GM12878 (cell line): ENCODE measurements at regions not wholly inside any gene's neighbourhood (a gene's known extent, or its start where the extent isn't known, plus 50 kb on each side); places are given as distances from the start of the nearest gene placed in this dataset.

ENCODE experiments used
- ATAC-seq: fragments of 200-7000 bp; cut with Tn5 transposase; 3 replicates; pipeline ENCODE4 v1.9.1; 2020; ENCODE audit warnings: mild to moderate bottlenecking, moderate library complexity
- BruUV-seq: library from RNA; stranded (reverse); fragments of 400-500 nt; replicated peaks from 2 replicates; lab custom pipeline; 2021; lab: Mats Ljungman, UMichigan
- CTCF ChIA-PET: fragments of 300-600 bp; sonication (Branson Sonifier 250); formaldehyde crosslinking; extraction: SDS; loops from one replicate; lab custom pipeline; 2021; ENCODE audit warnings: inconsistent platforms; lab: Yijun Ruan, JAX
- POLR2A ChIA-PET: fragments of 350-600 bp; formaldehyde crosslinking; extraction: SDS; loops from one replicate; lab custom pipeline; 2021; ENCODE audit warnings: inconsistent platforms; lab: Charles Lee
- RAD21 ChIA-PET: fragments of 300-600 bp; sonication (Branson Sonifier 250); formaldehyde crosslinking; loops from one replicate; lab custom pipeline; 2023; ENCODE audit warnings: antibody characterized with exemption; ENCODE audit not compliant: unreplicated experiment; lab: Charles Lee
- SMC1A ChIA-PET: fragments of 300-600 bp; sonication (Branson Sonifier 250); formaldehyde crosslinking; loops from one replicate; lab custom pipeline; 2023; ENCODE audit not compliant: unreplicated experiment, uncharacterized antibody; lab: Charles Lee
- DNase-seq: peaks from one replicate; pipeline ENCODE4 v3.0.0-alpha.2; 2011; ENCODE audit warnings: low read depth, low spot score
- FAIRE-seq: peaks from 3 replicates; lab custom pipeline; 2011; peaks lifted over from hg19 to GRCh38; lab: Jason Lieb, UNC
- H2AFZ ChIP-seq: 2 replicates; pipeline ENCODE4 v1.6.0; 2011; ENCODE audit warnings: low read depth, low read length, control low read depth; ENCODE audit not compliant: control insufficient read depth
- H3K27ac ChIP-seq: 2 replicates; pipeline ENCODE4 v1.5.1; 2011; ENCODE audit warnings: control low read depth; ENCODE audit not compliant: control insufficient read depth, insufficient read depth
- H3K27me3 ChIP-seq, 2 experiments: replicated peaks in 1 of 2; 2 replicates each; pipeline versions ENCODE4 v1.6.0 to v1.6.1; 2011; ENCODE audit warnings: low read length in 1 of 2; ENCODE audit not compliant: control insufficient read depth in 2 of 2, insufficient read depth in 2 of 2
- H3K36me3 ChIP-seq, 2 experiments: 2 replicates each; pipeline ENCODE4 v1.5.1; 2011; ENCODE audit warnings: low read length in 1 of 2; ENCODE audit not compliant: control insufficient read depth in 2 of 2, insufficient read depth in 2 of 2
- H3K4me1 ChIP-seq: 2 replicates; pipeline ENCODE4 v1.6.1; 2011; ENCODE audit warnings: mild to moderate bottlenecking, low read length, moderate library complexity, mixed read lengths; ENCODE audit not compliant: control insufficient read depth, insufficient read depth
- H3K4me2 ChIP-seq: 2 replicates; pipeline ENCODE4 v1.6.0; 2011; ENCODE audit warnings: control low read depth; ENCODE audit not compliant: control insufficient read depth, insufficient read depth
- H3K4me3 ChIP-seq: fragments of 200-600 bp; sonication (generic); 2 replicates; pipeline ENCODE4 v1.5.1; 2016
- H3K79me2 ChIP-seq: 2 replicates; pipeline ENCODE4 v1.6.0; 2011; ENCODE audit warnings: low read length; ENCODE audit not compliant: control insufficient read depth, insufficient read depth
- H3K9ac ChIP-seq: 2 replicates; pipeline ENCODE4 v1.8.0; 2011; ENCODE audit warnings: low read length, control low read depth, mixed read lengths; ENCODE audit not compliant: control insufficient read depth, insufficient read depth
- H3K9me3 ChIP-seq: replicated peaks from 3 replicates; pipeline ENCODE4 v1.5.1; 2011; ENCODE audit warnings: mild to moderate bottlenecking, low read length; ENCODE audit not compliant: control insufficient read depth, insufficient read depth
- H4K20me1 ChIP-seq: 2 replicates; pipeline ENCODE4 v1.6.0; 2011; ENCODE audit not compliant: control insufficient read depth, insufficient read depth
- CBX5 ChIP-seq: sonication (generic); IDR thresholded peaks from 2 replicates; pipeline ENCODE4 v1.6.1; 2016; ENCODE audit warnings: low read depth, moderate library complexity, mild to moderate bottlenecking, inconsistent platforms
- ESRRA ChIP-seq: IDR thresholded peaks from 2 replicates; pipeline ENCODE4 v1.6.1; 2012; ENCODE audit warnings: mild to moderate bottlenecking, low read length, improper control_type of control experiment
- ETV6 ChIP-seq, 2 experiments: fragments of 450-650 bp in 1 of 2; IDR thresholded peaks in 1 of 2; conservative IDR thresholded peaks in 1 of 2; 2 replicates each; pipeline ENCODE4 v1.6.1; 2014; ENCODE audit warnings: antibody characterized with exemption in 1 of 2, borderline replicate concordance in 1 of 2, low read depth in 1 of 2, mild to moderate bottlenecking in 1 of 2, moderate library complexity in 1 of 2
- IRF4 ChIP-seq: IDR thresholded peaks from 2 replicates; pipeline ENCODE4 v1.6.1; 2011; ENCODE audit warnings: low read depth, low read length
- MXI1 ChIP-seq: fragments of 150-350 bp; IDR thresholded peaks from 2 replicates; pipeline ENCODE4 v1.6.1; 2011; ENCODE audit warnings: low read depth, mild to moderate bottlenecking, inconsistent platforms, low read length, improper control_type of control experiment
- NBN ChIP-seq: fragments of 450-650 bp; IDR thresholded peaks from 2 replicates; pipeline ENCODE4 v1.6.1; 2016
- NFXL1 ChIP-seq: fragments of 450-650 bp; IDR thresholded peaks from 2 replicates; pipeline ENCODE4 v1.6.1; 2017; ENCODE audit warnings: antibody characterized with exemption, mild to moderate bottlenecking, borderline replicate concordance
- SIX5 ChIP-seq: IDR thresholded peaks from 2 replicates; pipeline ENCODE4 v1.6.1; 2011; ENCODE audit warnings: mild to moderate bottlenecking, low read depth, low read length, moderate library complexity; ENCODE audit not compliant: severe bottlenecking
- ZBTB40 ChIP-seq: fragments of 450-650 bp; IDR thresholded peaks from 2 replicates; pipeline ENCODE4 v1.6.1; 2016; ENCODE audit warnings: mild to moderate bottlenecking, moderate library complexity, borderline replicate concordance
- ZNF384 ChIP-seq: IDR thresholded peaks from 2 replicates; pipeline ENCODE4 v1.6.1; 2012; ENCODE audit warnings: low read depth, mild to moderate bottlenecking, low read length, improper control_type of control experiment, borderline replicate concordance
- WGBS: methylation state at CpG from one replicate; pipeline ENCODE4 v1.1.6; 2016; ENCODE audit warnings: low lambda C conversion rate; ENCODE audit not compliant: insufficient replicate concordance, insufficient coverage; ENCODE audit errors: missing lambda C conversion rate; 5-methylcytosine and 5-hydroxymethylcytosine counted together
- in situ Hi-C: fragments of 300-500 bp; cut with MboI; formaldehyde crosslinking; loops from 9 replicates; pipeline ENCODE4 v1.14.3; 2018; ENCODE audit warnings: mixed read lengths
- intact Hi-C: fragments of 100-400 bp; cut with micrococcal nuclease; formaldehyde crosslinking; loops from one replicate; pipeline ENCODE4 v1.14.2; 2022; ENCODE audit not compliant: unreplicated experiment

GRCh38 chr18:42417189-42417588 is 462.2 kb downstream of the PIK3C3 start:
- whole genome bisulfite sequencing: 10% methylated on average over 5 of the region's 5 CpGs
- BruUV-seq: no TSS peak
- POLR2A ChIA-PET: no interaction called here

GRCh38 chr18:42418121-42418520 is 463.1 kb downstream of the PIK3C3 start:
- Histone ChIP-seq H3K4me3 (no peak overlapping the region), H3K9ac (no peak overlapping the region), H3K27ac (no peak overlapping the region), H3K4me1 (no peaks in the 10 kb centered on the region), H3K36me3 (no peaks in the 10 kb centered on the region), H3K27me3 (no peaks in the 10 kb centered on the region), H3K4me2 (no peak overlapping the region), H3K79me2 (no peaks in the 10 kb centered on the region), H4K20me1 (no peaks in the 10 kb centered on the region), H2AFZ (no peak overlapping the region), H3K9me3 (no peaks in the 10 kb centered on the region)
- 0% methylated on average over 1 of the region's 1 CpG for WGBS
- intact Hi-C loops (no loop called here), in situ Hi-C loops (no loop called here)
- ChIA-PET CTCF (no interaction called here), POLR2A (interaction anchor here (0.5 kb wide), 1 partner anchor 121 kb away, joined by 10 read pairs; no protein-coding TSS in a partner anchor), SMC1A (no interaction called here), RAD21 (no interaction called here)
- no TSS peak for BruUV-seq
- no peak for TF ChIP-seq NBN
- TF ChIP-seq MXI1: no peak
- no peak for TF ChIP-seq ESRRA
- no peak for TF ChIP-seq NFXL1
- no peak for TF ChIP-seq ZBTB40
- TF ChIP-seq ZNF384: no peak
- no peak for TF ChIP-seq CBX5
- no peak for FAIRE-seq
- no peak for DNase-seq
- ATAC-seq: no peak

More at GRCh38 chr18:42417189-42417588, 462.2 kb downstream of the PIK3C3 start:
- Histone ChIP-seq H3K27me3 (no peaks in the 10 kb centered on the region), H3K4me1 (no peaks in the 10 kb centered on the region), H3K4me3 (no peak overlapping the region), H3K36me3 (no peaks in the 10 kb centered on the region)
- intact Hi-C loops: no loop called here
- ChIA-PET CTCF (no interaction called here), SMC1A (no interaction called here)
- DNase-seq: no peak
- FAIRE-seq: no peak
- TF ChIP-seq ETV6 (conservative IDR thresholded peaks at IDR 0.05 in 1 of 2, IDR thresholded peaks at IDR 0.05 in 1 of 2; ENCODE audit: borderline replicate concordance in 1 of 2, low read depth in 1 of 2) (no peak), IRF4 (no peak), SIX5 (no peak)
- TF ChIP-seq, all 136 proteins: peak for 0
- H3K9ac ChIP-seq: no peak overlapping the region
- H3K27ac ChIP-seq: no peak overlapping the region
- no peaks in the 10 kb centered on the region for H3K79me2 ChIP-seq
- RAD21 ChIA-PET: no interaction called here
- in situ Hi-C loops: no loop called here
- no peak overlapping the region for H2AFZ ChIP-seq
- no peak for ATAC-seq
- H3K4me2 ChIP-seq: no peak overlapping the region
- H4K20me1 ChIP-seq: no peaks in the 10 kb centered on the region
- H3K9me3 ChIP-seq: no peaks in the 10 kb centered on the region
